Uterus (tissue), 2 donors: ENCODE measurements at regions not wholly inside any gene's neighbourhood (a gene's known extent, or its start where the extent isn't known, plus 50 kb on each side); places are given as distances from the start of the nearest gene placed in this dataset.

ENCODE experiments used
- POLR2A ChIP-seq, 2 donors: fragments of 450-650 bp; IDR thresholded peaks; one replicate each; pipeline ENCODE4 v1.6.1; 2016; ENCODE audit warnings: antibody characterized with exemption in 2 of 2, mild to moderate bottlenecking in 1 of 2, moderate library complexity in 1 of 2
- TF ChIP-seq, protein P1 (sequence below), 4 experiments: fragments of 200-600 bp in 2 of 4; fragments of 450-650 bp in 2 of 4; sonication (generic) in 2 of 4; IDR thresholded peaks; one replicate each; pipeline ENCODE4 v1.5.1; 2016 to 2019; ENCODE audit warnings: antibody characterized with exemption in 4 of 4, mild to moderate bottlenecking in 2 of 4, moderate library complexity in 1 of 4

DNA sequence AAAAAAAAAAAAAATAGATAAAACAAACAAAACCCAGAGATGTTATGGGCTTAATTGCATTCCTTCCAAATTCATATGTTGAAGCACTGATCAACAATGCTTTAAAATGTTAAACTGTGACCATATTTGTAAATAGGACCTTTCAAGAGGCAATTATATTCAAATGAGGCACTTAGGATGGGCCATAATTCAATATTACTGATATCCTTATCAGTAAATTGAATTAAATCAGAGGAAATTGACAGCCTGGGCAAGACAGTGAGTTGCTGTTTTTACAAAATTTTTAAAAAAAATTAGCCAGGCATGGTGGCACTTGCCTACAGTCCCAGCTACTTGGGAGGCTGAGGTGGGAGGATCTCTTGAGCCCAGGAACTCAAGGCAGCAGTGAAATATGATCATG, 364.1 kb downstream of the GJA1 start:
- TF ChIP-seq POLR2A (IDR thresholded peaks at IDR 0.05) = no peak
- TF ChIP-seq, protein P1, sequence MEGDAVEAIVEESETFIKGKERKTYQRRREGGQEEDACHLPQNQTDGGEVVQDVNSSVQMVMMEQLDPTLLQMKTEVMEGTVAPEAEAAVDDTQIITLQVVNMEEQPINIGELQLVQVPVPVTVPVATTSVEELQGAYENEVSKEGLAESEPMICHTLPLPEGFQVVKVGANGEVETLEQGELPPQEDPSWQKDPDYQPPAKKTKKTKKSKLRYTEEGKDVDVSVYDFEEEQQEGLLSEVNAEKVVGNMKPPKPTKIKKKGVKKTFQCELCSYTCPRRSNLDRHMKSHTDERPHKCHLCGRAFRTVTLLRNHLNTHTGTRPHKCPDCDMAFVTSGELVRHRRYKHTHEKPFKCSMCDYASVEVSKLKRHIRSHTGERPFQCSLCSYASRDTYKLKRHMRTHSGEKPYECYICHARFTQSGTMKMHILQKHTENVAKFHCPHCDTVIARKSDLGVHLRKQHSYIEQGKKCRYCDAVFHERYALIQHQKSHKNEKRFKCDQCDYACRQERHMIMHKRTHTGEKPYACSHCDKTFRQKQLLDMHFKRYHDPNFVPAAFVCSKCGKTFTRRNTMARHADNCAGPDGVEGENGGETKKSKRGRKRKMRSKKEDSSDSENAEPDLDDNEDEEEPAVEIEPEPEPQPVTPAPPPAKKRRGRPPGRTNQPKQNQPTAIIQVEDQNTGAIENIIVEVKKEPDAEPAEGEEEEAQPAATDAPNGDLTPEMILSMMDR (IDR thresholded peaks at IDR 0.05) = no peak
